Panc1 (cell line): ENCODE measurements at regions not wholly inside any gene's neighbourhood (a gene's known extent, or its start where the extent isn't known, plus 50 kb on each side); places are given as distances from the start of the nearest gene placed in this dataset.

Experiments used
- CTCF ChIP-seq: fragments of 450-650 bp; IDR thresholded peaks from 2 replicates; pipeline ENCODE4 v1.5.1; 2017; ENCODE audit warnings: mild to moderate bottlenecking
- POLR2AphosphoS5 ChIP-seq: IDR thresholded peaks from 2 replicates; pipeline ENCODE4 v1.6.1; 2012; ENCODE audit warnings: mild to moderate bottlenecking, low read depth, low read length, moderate library complexity
- SIN3A ChIP-seq: IDR thresholded peaks from 2 replicates; pipeline ENCODE4 v1.6.1; 2012; ENCODE audit warnings: low read depth, mild to moderate bottlenecking, low read length, moderate library complexity, borderline replicate concordance; ENCODE audit not compliant: insufficient read depth
- TCF7L2 ChIP-seq: IDR thresholded peaks from 2 replicates; pipeline ENCODE4 v1.6.1; 2011; ENCODE audit warnings: mild to moderate bottlenecking, low read depth, low read length, inconsistent platforms
- TF ChIP-seq, protein P1 (sequence below), 2 experiments: IDR thresholded peaks; 2 replicates each; pipeline ENCODE4 v1.6.1; 2011 to 2012; ENCODE audit warnings: low read depth in 2 of 2, control low read depth in 1 of 2, low read length in 1 of 2, mild to moderate bottlenecking in 1 of 2, moderate library complexity in 1 of 2; ENCODE audit not compliant: insufficient read depth in 1 of 2

DNA sequence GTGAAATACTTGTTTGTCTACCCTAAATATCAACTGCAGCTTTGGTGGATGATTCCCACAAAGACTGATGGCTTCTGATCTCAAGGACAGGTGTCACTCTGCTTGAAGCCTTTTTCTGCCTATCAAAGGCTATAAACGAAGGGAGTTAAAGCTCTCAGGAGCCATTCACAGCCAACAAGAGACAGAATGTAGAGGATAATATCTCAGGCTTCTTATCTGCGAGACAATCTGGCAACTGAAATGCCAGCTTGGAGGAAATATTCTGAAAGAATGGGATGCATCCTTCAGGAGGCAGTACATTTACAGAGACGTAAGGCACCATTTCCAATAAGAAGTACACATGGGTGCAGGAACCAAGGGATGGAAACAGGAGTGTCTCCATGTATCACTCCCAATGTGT lies 549.4 kb downstream of the GPAM start:
- TF ChIP-seq CTCF (no peak), POLR2AphosphoS5 (no peak), TCF7L2 (no peak), SIN3A (no peak)
- TF ChIP-seq, protein P1, sequence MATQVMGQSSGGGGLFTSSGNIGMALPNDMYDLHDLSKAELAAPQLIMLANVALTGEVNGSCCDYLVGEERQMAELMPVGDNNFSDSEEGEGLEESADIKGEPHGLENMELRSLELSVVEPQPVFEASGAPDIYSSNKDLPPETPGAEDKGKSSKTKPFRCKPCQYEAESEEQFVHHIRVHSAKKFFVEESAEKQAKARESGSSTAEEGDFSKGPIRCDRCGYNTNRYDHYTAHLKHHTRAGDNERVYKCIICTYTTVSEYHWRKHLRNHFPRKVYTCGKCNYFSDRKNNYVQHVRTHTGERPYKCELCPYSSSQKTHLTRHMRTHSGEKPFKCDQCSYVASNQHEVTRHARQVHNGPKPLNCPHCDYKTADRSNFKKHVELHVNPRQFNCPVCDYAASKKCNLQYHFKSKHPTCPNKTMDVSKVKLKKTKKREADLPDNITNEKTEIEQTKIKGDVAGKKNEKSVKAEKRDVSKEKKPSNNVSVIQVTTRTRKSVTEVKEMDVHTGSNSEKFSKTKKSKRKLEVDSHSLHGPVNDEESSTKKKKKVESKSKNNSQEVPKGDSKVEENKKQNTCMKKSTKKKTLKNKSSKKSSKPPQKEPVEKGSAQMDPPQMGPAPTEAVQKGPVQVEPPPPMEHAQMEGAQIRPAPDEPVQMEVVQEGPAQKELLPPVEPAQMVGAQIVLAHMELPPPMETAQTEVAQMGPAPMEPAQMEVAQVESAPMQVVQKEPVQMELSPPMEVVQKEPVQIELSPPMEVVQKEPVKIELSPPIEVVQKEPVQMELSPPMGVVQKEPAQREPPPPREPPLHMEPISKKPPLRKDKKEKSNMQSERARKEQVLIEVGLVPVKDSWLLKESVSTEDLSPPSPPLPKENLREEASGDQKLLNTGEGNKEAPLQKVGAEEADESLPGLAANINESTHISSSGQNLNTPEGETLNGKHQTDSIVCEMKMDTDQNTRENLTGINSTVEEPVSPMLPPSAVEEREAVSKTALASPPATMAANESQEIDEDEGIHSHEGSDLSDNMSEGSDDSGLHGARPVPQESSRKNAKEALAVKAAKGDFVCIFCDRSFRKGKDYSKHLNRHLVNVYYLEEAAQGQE (IDR thresholded peaks at IDR 0.05; ENCODE audit: insufficient read depth in 1 of 2, low read depth in 2 of 2, low read length in 1 of 2), result no peak
